ENCODE measurements at regions not wholly inside any gene's neighbourhood (a gene's known extent, or its start where the extent isn't known, plus 50 kb on each side); places are given as distances from the start of the nearest gene placed in this dataset.

- no peak for DNase-seq
Measured at GRCh38 chr10:112080231-112080630, 103.3 kb downstream of the GPAM start.

GRCh38 chr10:112082120-112082519, 101.4 kb downstream of the GPAM start:
- no peak for DNase-seq

GRCh38 chr10:112083472-112083871, 100.1 kb downstream of the GPAM start:
- no peak for DNase-seq

GRCh38 chr10:112087953-112088456, 95.6 kb downstream of the GPAM start:
- DNase-seq, result no peak

DNA sequence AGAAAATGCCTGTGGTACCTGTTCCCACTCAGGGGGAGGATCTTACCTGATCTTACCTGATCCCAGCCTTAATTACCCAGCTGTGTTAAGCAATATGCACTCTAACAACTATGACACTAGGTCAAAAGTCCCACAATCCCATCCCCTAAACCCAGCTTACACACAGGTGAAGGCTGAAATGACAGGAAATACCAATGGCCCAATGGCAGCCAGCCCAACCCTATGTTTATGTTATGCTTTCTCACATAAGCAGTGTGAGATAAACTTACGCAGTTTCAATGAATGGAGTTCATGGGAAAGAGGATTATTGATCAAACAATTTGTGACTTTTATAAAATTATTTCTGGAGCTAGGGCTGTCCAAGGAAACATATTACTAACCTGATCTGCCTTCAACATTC, 91.9 kb downstream of the GPAM start:
- DNase-seq, result no peak

DNA sequence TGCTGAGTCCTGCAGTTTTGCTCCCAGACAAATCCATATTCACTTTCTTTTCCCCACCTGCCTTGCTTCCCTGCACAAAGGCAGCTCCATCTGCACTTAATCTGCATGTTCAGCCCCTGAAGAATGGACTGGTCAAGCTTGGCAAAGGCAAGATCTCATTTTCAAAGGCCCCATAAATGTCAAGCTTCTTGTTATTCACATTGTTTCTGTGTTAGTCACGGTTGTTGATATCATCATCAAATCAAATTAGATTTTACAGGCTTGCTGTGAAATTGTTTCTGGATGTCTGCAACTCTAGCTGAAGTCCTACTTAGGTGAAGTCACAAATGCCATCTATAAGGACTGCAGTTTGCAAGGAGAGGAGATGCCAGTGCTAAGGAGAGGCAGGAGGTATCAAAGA, 91.0 kb downstream of the GPAM start:
- DNase-seq, result no peak

DNA sequence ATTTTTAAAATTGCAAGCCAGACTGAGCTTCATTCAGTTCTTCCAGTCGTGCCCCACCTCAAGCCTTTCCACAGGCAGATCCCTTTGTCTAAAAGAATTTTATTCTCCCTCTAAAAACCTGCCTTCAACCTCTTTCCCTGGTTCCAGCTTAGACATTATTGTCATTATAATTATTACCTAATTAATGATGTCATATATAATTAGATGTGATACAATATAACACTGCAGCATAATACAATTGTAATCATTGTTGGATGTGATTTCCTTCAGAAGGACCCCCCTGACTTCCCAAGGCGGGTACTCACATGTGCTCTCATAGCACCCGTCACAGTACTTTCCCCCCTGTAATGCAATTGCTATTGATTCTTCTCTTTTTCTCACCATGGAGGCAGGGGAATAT, 88.6 kb downstream of the GPAM start:
- no peak for DNase-seq

DNA sequence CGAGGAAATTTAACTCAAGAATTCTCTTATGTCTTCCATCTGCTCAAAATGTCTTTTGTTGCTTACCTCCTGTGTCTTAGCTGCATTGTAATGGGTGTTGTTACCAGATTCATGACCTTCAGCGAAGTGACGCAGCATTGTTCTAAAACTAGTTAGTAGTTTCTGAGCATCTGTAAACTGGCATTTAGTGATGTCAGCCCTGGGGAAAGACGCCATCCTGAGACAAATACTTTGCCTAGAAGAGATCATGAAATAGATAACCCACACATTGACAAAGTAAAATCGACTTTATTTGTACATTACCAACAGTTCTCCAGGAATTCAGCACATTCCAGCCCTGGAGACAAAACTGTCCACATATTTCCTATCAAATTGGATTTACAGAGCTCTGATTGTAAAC, 87.8 kb downstream of the GPAM start:
- no peak for DNase-seq

GRCh38 chr10:112098682-112099081, 84.9 kb downstream of the GPAM start:
- DNase-seq, result no peak
